ENCODE measurements at regions not wholly inside any gene's neighbourhood (a gene's known extent, or its start where the extent isn't known, plus 50 kb on each side); places are given as distances from the start of the nearest gene placed in this dataset.

DNA sequence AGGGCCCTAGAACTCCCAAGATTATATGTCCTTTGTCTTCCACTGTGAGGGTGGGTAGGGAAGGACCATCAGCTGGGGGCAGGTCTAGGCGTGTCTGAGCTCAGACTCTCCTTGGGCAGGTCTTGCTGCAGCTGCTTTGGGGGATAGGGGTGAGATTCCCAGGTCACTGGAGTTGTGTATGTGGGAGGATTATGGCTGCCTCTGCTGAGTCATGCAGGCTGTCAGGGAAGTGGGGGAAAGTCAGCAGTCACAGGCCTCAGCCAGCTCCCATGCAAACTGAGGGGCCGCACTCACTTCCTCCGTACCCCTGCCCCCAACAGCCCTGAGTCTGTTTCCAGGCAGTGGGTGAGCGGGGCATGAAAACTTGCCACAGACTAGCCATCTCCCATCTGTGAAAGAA lies 600.8 kb downstream of the DIAPH3 start (continued):
- TF ChIP-seq, protein P1, sequence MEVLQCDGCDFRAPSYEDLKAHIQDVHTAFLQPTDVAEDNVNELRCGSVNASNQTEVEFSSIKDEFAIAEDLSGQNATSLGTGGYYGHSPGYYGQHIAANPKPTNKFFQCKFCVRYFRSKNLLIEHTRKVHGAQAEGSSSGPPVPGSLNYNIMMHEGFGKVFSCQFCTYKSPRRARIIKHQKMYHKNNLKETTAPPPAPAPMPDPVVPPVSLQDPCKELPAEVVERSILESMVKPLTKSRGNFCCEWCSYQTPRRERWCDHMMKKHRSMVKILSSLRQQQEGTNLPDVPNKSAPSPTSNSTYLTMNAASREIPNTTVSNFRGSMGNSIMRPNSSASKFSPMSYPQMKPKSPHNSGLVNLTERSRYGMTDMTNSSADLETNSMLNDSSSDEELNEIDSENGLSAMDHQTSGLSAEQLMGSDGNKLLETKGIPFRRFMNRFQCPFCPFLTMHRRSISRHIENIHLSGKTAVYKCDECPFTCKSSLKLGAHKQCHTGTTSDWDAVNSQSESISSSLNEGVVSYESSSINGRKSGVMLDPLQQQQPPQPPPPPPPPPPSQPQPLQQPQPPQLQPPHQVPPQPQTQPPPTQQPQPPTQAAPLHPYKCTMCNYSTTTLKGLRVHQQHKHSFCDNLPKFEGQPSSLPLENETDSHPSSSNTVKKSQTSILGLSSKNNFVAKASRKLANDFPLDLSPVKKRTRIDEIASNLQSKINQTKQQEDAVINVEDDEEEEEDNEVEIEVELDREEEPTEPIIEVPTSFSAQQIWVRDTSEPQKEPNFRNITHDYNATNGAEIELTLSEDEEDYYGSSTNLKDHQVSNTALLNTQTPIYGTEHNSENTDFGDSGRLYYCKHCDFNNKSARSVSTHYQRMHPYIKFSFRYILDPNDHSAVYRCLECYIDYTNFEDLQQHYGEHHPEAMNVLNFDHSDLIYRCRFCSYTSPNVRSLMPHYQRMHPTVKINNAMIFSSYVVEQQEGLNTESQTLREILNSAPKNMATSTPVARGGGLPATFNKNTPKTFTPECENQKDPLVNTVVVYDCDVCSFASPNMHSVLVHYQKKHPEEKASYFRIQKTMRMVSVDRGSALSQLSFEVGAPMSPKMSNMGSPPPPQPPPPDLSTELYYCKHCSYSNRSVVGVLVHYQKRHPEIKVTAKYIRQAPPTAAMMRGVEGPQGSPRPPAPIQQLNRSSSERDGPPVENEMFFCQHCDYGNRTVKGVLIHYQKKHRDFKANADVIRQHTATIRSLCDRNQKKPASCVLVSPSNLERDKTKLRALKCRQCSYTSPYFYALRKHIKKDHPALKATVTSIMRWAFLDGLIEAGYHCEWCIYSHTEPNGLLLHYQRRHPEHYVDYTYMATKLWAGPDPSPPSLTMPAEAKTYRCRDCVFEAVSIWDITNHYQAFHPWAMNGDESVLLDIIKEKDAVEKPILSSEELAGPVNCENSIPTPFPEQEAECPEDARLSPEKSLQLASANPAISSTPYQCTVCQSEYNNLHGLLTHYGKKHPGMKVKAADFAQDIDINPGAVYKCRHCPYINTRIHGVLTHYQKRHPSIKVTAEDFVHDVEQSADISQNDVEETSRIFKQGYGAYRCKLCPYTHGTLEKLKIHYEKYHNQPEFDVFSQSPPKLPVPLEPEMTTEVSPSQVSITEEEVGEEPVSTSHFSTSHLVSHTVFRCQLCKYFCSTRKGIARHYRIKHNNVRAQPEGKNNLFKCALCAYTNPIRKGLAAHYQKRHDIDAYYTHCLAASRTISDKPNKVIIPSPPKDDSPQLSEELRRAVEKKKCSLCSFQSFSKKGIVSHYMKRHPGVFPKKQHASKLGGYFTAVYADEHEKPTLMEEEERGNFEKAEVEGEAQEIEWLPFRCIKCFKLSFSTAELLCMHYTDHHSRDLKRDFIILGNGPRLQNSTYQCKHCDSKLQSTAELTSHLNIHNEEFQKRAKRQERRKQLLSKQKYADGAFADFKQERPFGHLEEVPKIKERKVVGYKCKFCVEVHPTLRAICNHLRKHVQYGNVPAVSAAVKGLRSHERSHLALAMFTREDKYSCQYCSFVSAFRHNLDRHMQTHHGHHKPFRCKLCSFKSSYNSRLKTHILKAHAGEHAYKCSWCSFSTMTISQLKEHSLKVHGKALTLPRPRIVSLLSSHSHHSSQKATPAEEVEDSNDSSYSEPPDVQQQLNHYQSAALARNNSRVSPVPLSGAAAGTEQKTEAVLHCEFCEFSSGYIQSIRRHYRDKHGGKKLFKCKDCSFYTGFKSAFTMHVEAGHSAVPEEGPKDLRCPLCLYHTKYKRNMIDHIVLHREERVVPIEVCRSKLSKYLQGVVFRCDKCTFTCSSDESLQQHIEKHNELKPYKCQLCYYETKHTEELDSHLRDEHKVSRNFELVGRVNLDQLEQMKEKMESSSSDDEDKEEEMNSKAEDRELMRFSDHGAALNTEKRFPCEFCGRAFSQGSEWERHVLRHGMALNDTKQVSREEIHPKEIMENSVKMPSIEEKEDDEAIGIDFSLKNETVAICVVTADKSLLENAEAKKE (CRISPR knock-in tag; IDR thresholded peaks at IDR 0.05), result no peak
- TF ChIP-seq NANOG (IDR thresholded peaks at IDR 0.05; ENCODE audit: borderline replicate concordance) (no peak), JUNB (IDR thresholded peaks at IDR 0.05; ENCODE audit: unreplicated experiment) (no peak), EZH2 (IDR thresholded peaks at IDR 0.05; ENCODE audit: low read depth, unreplicated experiment) (no peak), ZNF331 (CRISPR knock-in tag; IDR thresholded peaks at IDR 0.05; ENCODE audit: low read depth) (no peak)
- TF ChIP-seq, protein P2, sequence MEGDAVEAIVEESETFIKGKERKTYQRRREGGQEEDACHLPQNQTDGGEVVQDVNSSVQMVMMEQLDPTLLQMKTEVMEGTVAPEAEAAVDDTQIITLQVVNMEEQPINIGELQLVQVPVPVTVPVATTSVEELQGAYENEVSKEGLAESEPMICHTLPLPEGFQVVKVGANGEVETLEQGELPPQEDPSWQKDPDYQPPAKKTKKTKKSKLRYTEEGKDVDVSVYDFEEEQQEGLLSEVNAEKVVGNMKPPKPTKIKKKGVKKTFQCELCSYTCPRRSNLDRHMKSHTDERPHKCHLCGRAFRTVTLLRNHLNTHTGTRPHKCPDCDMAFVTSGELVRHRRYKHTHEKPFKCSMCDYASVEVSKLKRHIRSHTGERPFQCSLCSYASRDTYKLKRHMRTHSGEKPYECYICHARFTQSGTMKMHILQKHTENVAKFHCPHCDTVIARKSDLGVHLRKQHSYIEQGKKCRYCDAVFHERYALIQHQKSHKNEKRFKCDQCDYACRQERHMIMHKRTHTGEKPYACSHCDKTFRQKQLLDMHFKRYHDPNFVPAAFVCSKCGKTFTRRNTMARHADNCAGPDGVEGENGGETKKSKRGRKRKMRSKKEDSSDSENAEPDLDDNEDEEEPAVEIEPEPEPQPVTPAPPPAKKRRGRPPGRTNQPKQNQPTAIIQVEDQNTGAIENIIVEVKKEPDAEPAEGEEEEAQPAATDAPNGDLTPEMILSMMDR (conservative IDR thresholded peaks at IDR 0.05; ENCODE audit: low read depth in 2 of 2), result no peak

DNA sequence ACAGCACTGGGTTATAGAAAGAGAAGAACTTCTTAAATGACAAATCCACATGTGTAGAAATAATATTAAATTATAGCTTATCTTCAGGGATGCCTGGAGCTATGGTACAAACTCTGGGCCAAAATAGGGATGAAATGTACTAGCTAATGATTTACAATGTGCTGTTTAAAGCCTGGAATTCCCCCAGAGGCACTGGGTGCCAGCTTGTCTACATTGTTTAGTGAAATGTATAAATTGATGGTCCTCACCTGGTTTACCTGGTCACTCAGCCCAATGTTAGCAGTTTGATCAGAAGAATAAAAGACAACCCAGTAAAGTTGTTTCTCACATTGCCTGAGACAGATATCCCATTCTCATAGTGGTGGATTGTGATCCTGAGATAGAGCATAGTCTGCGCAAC lies 597.2 kb downstream of the DIAPH3 start:
- DNase-seq (ENCODE audit: low spot score) (no peak), ATAC-seq (no peak)
- Histone ChIP-seq H3K27ac (ENCODE audit: low read depth) (no peak overlapping the region), H3F3A (replicated peaks; ENCODE audit: low read depth) (no peaks in the 10 kb centered on the region), H3K27me3 (ENCODE audit: insufficient read depth) (no peaks in the 10 kb centered on the region), H3K4me1 (ENCODE audit: insufficient read depth) (no peaks in the 10 kb centered on the region), H4K20me1 (replicated peaks; ENCODE audit: insufficient read depth) (no peaks in the 10 kb centered on the region), H3K4me2 (no peak overlapping the region), H3K36me3 (ENCODE audit: insufficient read depth) (no peaks in the 10 kb centered on the region), H3K9me2 (ENCODE audit: insufficient read depth) (peaks cover 5% of the 10 kb centered on the region; the same call in 1 of the 2 replicates), H3K4me3 (no peak overlapping the region), H3K79me2 (replicated peaks; ENCODE audit: insufficient read depth) (no peaks in the 10 kb centered on the region), H2AFZ (no peak overlapping the region)
- peaks cover 23% of the 10 kb centered on the region for H3K36me3 Mint-ChIP-seq (ENCODE audit: low read depth)
- no peak overlapping the region for H3K4me3 Mint-ChIP-seq
- H3K27me3 Mint-ChIP-seq (ENCODE audit: insufficient read depth, low read depth, poor library complexity), result no peaks in the 10 kb centered on the region
- H3K27ac Mint-ChIP-seq, result no peak overlapping the region
- H3K4me1 Mint-ChIP-seq, result peaks cover 3% of the 10 kb centered on the region; the same call in 1 of the 3 replicates
- peaks cover 18% of the 10 kb centered on the region for H3K9me3 Mint-ChIP-seq
- TF ChIP-seq POLR2AphosphoS5 (IDR thresholded peaks at IDR 0.05; ENCODE audit: low read depth) (no peak), STAT1 (IDR thresholded peaks at IDR 0.05; ENCODE audit: unreplicated experiment) (no peak)
- TF ChIP-seq, protein P3, sequence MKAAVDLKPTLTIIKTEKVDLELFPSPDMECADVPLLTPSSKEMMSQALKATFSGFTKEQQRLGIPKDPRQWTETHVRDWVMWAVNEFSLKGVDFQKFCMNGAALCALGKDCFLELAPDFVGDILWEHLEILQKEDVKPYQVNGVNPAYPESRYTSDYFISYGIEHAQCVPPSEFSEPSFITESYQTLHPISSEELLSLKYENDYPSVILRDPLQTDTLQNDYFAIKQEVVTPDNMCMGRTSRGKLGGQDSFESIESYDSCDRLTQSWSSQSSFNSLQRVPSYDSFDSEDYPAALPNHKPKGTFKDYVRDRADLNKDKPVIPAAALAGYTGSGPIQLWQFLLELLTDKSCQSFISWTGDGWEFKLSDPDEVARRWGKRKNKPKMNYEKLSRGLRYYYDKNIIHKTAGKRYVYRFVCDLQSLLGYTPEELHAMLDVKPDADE (IDR thresholded peaks at IDR 0.05), result no peak

Measured in GM23338 (cell line).